T-cell (primary cell): ENCODE measurements at regions not wholly inside any gene's neighbourhood (a gene's known extent, or its start where the extent isn't known, plus 50 kb on each side); places are given as distances from the start of the nearest gene placed in this dataset.

ENCODE experiments used
- ATAC-seq, 4 experiments: fragments of 200-7000 bp in 3 of 4; fragments of 150-1000 bp in 1 of 4; cut with Tn5 transposase; replicated peaks in 1 of 4; 1 replicate in 3 of 4; 2 replicates in 1 of 4; pipeline ENCODE4 v1.10.0; 2021; ENCODE audit warnings: moderate library complexity in 3 of 4, mild to moderate bottlenecking in 2 of 4, moderate number of reproducible peaks in 1 of 4
- CTCF ChIA-PET, 2 donors: fragments of 300-600 bp; sonication (Branson Sonifier 250); formaldehyde crosslinking; loops; one replicate each; lab custom pipeline; 2022; ENCODE audit warnings: antibody characterized with exemption in 2 of 2; lab: Charles Lee
- POLR2A ChIA-PET, 2 donors: fragments of 300-600 bp; sonication (Branson Sonifier 250); formaldehyde crosslinking; loops; one replicate each; lab custom pipeline; 2022; ENCODE audit warnings: antibody characterized with exemption in 2 of 2; lab: Charles Lee
- DNase-seq, 35 experiments: peaks; one replicate each; pipeline versions ENCODE4 v3.0.0 to v3.0.0-alpha.2; 2013 to 2023
- H3K27ac ChIP-seq: one replicate; pipeline ENCODE4 v1.5.1; 2013; ENCODE audit warnings: low read length
- H3K27me3 ChIP-seq, 2 experiments: replicated peaks in 1 of 2; 1 replicate in 1 of 2; 2 replicates in 1 of 2; pipeline versions ENCODE4 v1.6.1 to v1.7.0; 2013; ENCODE audit warnings: low read length in 1 of 2, mixed read lengths in 1 of 2; ENCODE audit not compliant: control insufficient read depth in 2 of 2, insufficient read depth in 2 of 2; ENCODE audit errors: extremely low read depth in 1 of 2
- H3K36me3 ChIP-seq, 2 donors: 1 replicate in 1 of 2; 2 replicates in 1 of 2; pipeline versions ENCODE4 v1.6.1 to v1.7.0; 2013; ENCODE audit warnings: low read length in 1 of 2; ENCODE audit not compliant: control insufficient read depth in 2 of 2, insufficient read depth in 1 of 2; ENCODE audit errors: extremely low read depth in 1 of 2
- H3K4me1 ChIP-seq, 2 experiments: 1 replicate in 1 of 2; 2 replicates in 1 of 2; pipeline versions ENCODE4 v1.6.1 to v1.7.0; 2013; ENCODE audit warnings: low read length in 2 of 2, mixed read lengths in 1 of 2; ENCODE audit not compliant: insufficient read depth in 2 of 2, control insufficient read depth in 1 of 2; ENCODE audit errors: extremely low read depth in 1 of 2
- H3K4me3 ChIP-seq, 2 donors: 1 replicate in 1 of 2; 2 replicates in 1 of 2; pipeline versions ENCODE4 v1.5.1 to v1.7.0; 2013; ENCODE audit warnings: mild to moderate bottlenecking in 2 of 2, low read length in 1 of 2, moderate library complexity in 1 of 2; ENCODE audit not compliant: control insufficient read depth in 1 of 2; ENCODE audit errors: extremely low read depth in 1 of 2
- H3K9me3 ChIP-seq: 2 replicates; pipeline ENCODE4 v1.7.0; 2013
- H3K27ac Mint-ChIP-seq, 2 donors: one replicate each; pipeline ENCODE4 v1.8.0; 2020 to 2021; ENCODE audit warnings: mild to moderate bottlenecking in 2 of 2, mixed read lengths in 2 of 2
- H3K27me3 Mint-ChIP-seq, 2 donors: one replicate each; pipeline ENCODE4 v1.8.0; 2021 to 2022; ENCODE audit warnings: mixed read lengths in 2 of 2
- H3K36me3 Mint-ChIP-seq: one replicate; pipeline ENCODE4 v1.8.0; 2021; ENCODE audit warnings: mixed read lengths
- H3K4me1 Mint-ChIP-seq, 3 donors: one replicate each; pipeline ENCODE4 v1.8.0; 2020 to 2022; ENCODE audit warnings: mixed read lengths in 3 of 3, mild to moderate bottlenecking in 1 of 3
- H3K4me3 Mint-ChIP-seq, 3 donors: one replicate each; pipeline ENCODE4 v1.8.0; 2020 to 2022; ENCODE audit warnings: mild to moderate bottlenecking in 3 of 3, mixed read lengths in 3 of 3, moderate library complexity in 3 of 3
- H3K9me3 Mint-ChIP-seq, 3 donors: one replicate each; pipeline ENCODE4 v1.8.0; 2020 to 2022; ENCODE audit warnings: mixed read lengths in 3 of 3
- WGBS: methylation state at CpG from one replicate; pipeline ENCODE4 v1.1.5; 2013; ENCODE audit warnings: missing lambda C conversion rate; ENCODE audit not compliant: insufficient coverage; 5-methylcytosine and 5-hydroxymethylcytosine counted together

DNA sequence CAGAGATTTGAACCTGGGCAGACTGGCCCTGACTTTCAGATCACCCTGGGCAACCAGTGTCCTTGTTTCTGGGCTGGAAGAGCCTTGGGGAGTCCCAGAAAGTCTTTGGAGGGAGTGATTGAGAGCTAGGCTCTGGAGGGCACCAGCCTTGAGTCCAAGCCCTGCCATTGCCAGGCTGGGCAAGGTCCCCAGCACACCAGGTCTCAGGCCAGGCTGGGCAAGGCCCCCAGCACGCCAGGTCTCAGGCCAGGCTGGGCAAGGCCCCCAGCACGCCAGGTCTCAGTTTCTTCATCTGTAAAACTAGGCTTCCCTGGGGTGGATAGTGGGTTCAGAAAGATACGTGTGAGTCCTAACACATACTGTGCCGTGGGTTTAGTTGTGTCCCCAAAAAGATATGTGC is 135.0 kb downstream of the IRF8 start:
- H3K4me1 ChIP-seq = no peaks in the 10 kb centered on the region
- no peak overlapping the region for H3K4me3 ChIP-seq
- ChIA-PET CTCF (no interaction called here), POLR2A (no interaction called here)
- DNase-seq (no peak), ATAC-seq (no peak)
- Mint-ChIP-seq H3K4me3 (no peak overlapping the region), H3K36me3 (no peaks in the 10 kb centered on the region), H3K9me3 (no peaks in the 10 kb centered on the region), H3K27ac (no peak overlapping the region), H3K27me3 (peaks cover 10 to 19% of the 10 kb centered on the region in 2 donors), H3K4me1 (peaks cover 0 to under 1% (median 0%) of the 10 kb centered on the region in 3 donors)
- H3K9me3 ChIP-seq = no peaks in the 10 kb centered on the region
- WGBS = 57% methylated on average over 1 of the region's 4 CpGs
- peaks cover 0 to 34% of the 10 kb centered on the region in 2 experiments for H3K27me3 ChIP-seq
- H3K36me3 ChIP-seq = no peaks in the 10 kb centered on the region
- H3K27ac ChIP-seq = no peak overlapping the region

DNA sequence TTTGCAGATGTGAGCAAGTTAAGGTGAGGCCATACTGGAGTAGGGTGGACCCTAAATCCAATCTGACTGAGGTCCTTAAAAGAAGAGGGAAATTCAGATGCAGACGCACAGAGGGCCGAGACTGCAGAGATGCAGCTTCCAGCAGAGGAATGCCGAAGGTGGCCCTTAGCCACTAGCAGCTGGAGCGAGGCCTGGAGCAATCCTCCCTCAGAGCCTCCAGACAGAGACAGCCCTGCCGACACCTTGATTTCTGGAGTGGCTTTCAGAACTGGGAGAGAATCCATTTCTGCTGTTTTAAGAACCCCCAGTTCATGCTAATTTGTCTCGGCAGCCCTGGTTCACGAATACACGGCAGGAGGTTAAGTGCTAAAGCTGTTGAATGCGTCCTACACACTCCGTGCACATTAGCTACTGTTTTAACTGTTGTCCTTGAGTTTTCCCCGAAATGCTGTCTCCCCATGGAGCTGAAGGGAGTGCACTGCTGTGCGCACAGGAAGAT is 135.5 kb downstream of the IRF8 start:
- Mint-ChIP-seq H3K36me3 (no peaks in the 10 kb centered on the region), H3K4me3 (no peak overlapping the region), H3K27ac (no peak overlapping the region), H3K4me1 (peaks cover 0 to 3% (median 0%) of the 10 kb centered on the region in 3 donors), H3K9me3 (no peaks in the 10 kb centered on the region), H3K27me3 (peaks cover 10 to 15% of the 10 kb centered on the region in 2 donors)
- ChIA-PET POLR2A (no interaction called here), CTCF (no interaction called here)
- Histone ChIP-seq H3K36me3 (no peaks in the 10 kb centered on the region), H3K4me3 (no peak overlapping the region), H3K27ac (no peak overlapping the region), H3K4me1 (no peaks in the 10 kb centered on the region), H3K27me3 (peaks cover 0 to 34% of the 10 kb centered on the region in 2 experiments), H3K9me3 (no peaks in the 10 kb centered on the region)
- DNase-seq (no peak), ATAC-seq (no peak)
- 85% methylated on average over 12 of the region's 12 CpGs for WGBS

DNA sequence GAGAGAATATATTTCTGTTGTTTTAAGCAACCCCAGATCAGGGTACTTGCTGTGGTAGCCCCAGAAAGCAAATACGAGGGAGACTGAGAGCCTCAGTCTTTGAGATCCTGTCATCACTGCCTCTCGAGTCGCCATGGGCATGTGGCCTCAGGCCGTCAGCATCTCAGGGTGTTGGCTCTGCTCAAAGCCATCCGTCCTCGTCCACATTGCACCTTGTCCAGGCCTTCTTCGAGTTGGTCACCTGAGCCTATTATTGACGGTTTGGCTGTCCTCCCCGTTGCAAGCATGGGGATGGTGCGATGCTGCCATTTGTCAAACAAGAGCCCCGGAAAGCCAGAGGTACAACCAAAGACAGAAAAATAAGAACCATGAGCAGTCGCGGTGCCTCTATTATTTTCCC is 136.9 kb downstream of the IRF8 start:
- ChIA-PET CTCF (no interaction called here), POLR2A (no interaction called here)
- H3K4me3 ChIP-seq = no peak overlapping the region
- H3K4me3 Mint-ChIP-seq = no peak overlapping the region
- H3K4me1 Mint-ChIP-seq = peaks cover 0 to 3% (median 0%) of the 10 kb centered on the region in 3 donors
- H3K27me3 Mint-ChIP-seq = peaks cover 11 to 12% of the 10 kb centered on the region in 2 donors
- no peak overlapping the region for H3K27ac ChIP-seq
- ATAC-seq (no peak), DNase-seq (no peak)
- H3K9me3 Mint-ChIP-seq = no peaks in the 10 kb centered on the region
- H3K36me3 Mint-ChIP-seq = no peaks in the 10 kb centered on the region
- 95% methylated on average over 11 of the region's 13 CpGs for WGBS
- no peaks in the 10 kb centered on the region for H3K36me3 ChIP-seq
- H3K27me3 ChIP-seq = peaks cover 0 to 29% of the 10 kb centered on the region in 2 experiments
- H3K27ac Mint-ChIP-seq = no peak overlapping the region
- H3K9me3 ChIP-seq = no peaks in the 10 kb centered on the region
- no peaks in the 10 kb centered on the region for H3K4me1 ChIP-seq

DNA sequence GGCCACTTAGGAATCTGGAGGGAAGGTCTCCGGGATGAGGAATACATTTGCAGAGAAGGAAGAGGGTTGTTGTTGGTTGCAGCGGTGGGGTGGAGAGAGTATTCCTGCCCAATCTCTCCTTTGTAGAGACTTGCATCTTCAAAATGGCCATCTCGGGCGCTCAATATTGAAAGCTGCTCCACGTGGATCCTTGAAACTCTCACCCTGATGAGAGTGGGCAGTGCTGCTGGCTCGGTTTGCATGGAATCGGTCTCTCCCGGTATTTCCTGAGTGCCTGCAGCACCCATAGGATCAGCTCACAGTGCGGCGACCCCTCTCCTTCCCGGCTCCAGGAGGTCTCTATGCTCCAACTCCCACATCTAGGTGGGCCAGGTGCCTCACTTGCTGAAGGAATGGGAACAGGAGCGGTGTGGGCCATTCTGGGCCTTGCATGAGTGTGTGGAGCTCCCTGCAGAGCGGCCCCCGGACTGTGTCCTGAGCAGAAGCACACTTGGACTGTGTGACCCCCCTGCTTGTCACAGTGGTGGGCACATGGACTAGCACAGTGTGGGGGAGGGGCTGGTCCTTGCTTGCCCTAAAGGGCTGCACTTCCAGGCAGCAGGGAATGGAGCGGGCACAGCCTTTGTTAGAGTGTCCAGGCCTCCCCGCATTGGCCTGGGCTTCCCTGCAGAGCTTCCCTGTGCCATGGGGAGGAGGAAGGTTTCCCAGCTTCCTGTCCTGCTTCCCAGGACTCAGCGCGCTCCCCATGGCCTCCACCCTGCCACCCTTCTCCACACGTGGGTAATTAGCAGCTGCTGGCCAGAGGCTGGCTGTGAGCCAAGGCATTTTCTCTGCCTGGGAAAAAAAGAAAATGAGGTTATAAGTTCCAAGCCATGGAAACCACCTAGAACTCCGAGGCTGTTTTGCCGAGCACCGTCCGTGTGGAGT is 139.3 kb downstream of the IRF8 start:
- 84% methylated on average over 11 of the region's 23 CpGs for WGBS
- DNase-seq = no peak
- no peak overlapping the region for H3K4me3 ChIP-seq
- Mint-ChIP-seq H3K4me3 (no peak overlapping the region), H3K27ac (no peak overlapping the region), H3K9me3 (no peaks in the 10 kb centered on the region), H3K36me3 (no peaks in the 10 kb centered on the region), H3K27me3 (peaks cover 7 to 21% of the 10 kb centered on the region in 2 donors), H3K4me1 (peaks cover 0 to 3% (median 0%) of the 10 kb centered on the region in 3 donors)
- no peaks in the 10 kb centered on the region for H3K36me3 ChIP-seq
- CTCF ChIA-PET = no interaction called here
- no peak for ATAC-seq
- H3K4me1 ChIP-seq = no peaks in the 10 kb centered on the region
- no peak overlapping the region for H3K27ac ChIP-seq
- POLR2A ChIA-PET = no interaction called here
- H3K27me3 ChIP-seq = peaks cover 0 to 25% of the 10 kb centered on the region in 2 experiments
- H3K9me3 ChIP-seq = no peaks in the 10 kb centered on the region

DNA sequence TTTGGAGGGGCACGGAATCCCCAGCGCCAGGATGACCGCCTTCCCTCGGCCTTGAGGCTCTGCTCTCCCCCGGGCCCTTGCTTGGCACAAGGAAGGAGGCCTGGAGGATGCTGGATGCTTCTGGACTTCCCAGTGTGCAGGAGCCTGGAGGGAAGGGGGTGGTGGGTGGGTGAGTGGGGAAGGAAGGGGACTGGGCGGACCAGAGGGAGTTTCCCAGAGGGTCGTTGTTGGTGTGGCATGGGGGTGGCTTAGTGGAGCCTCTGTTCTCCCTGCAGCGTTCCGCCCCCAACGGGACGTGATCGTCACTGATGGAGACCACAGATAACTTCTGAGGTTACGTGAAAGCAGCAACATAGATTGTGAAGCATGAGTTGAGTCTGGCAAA is 140.0 kb downstream of the IRF8 start:
- no peak overlapping the region for H3K4me3 ChIP-seq
- ChIA-PET POLR2A (no interaction called here), CTCF (no interaction called here)
- Mint-ChIP-seq H3K4me1 (peaks cover 0 to 3% (median 1%) of the 10 kb centered on the region in 3 donors), H3K9me3 (no peaks in the 10 kb centered on the region), H3K27me3 (peaks cover 7 to 22% of the 10 kb centered on the region in 2 donors), H3K27ac (no peak overlapping the region), H3K36me3 (no peaks in the 10 kb centered on the region), H3K4me3 (no peak overlapping the region)
- peak in 3 of 4 experiments; percentile 40 to 58 (median 41) for ATAC-seq
- 34% methylated on average over 12 of the region's 13 CpGs for WGBS
- peak in 8 of 35 experiments; percentile 6 to 37 (median 11) for DNase-seq
- H3K27ac ChIP-seq = no peak overlapping the region
- H3K4me1 ChIP-seq = peaks cover 0 to under 1% of the 10 kb centered on the region in 2 experiments
- H3K27me3 ChIP-seq = peaks cover 0 to 29% of the 10 kb centered on the region in 2 experiments
- H3K36me3 ChIP-seq = no peaks in the 10 kb centered on the region
- H3K9me3 ChIP-seq = no peaks in the 10 kb centered on the region

DNA sequence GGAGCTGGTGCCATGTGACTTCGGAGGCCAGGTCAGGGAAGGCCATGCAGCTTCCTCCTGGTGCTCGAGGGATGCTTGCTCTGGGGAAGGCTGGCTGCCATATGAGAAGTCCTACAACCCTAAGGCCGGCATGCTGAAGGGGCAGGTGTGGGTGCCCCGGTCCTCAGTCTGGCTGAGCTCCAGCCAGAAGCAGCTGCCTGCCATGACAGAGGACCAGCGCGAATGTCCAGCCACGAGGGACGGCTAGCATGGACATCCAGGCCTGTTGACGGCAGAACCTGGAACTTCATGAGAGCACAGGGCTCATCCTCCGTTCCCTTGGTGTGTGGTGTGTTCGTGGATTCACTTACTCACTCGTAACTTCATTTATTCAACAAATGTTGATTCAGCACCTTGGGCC is 140.6 kb downstream of the IRF8 start:
- DNase-seq = no peak
- Histone ChIP-seq H3K27me3 (peaks cover 0 to 36% of the 10 kb centered on the region in 2 experiments), H3K27ac (no peak overlapping the region), H3K4me1 (peaks cover 0 to 8% of the 10 kb centered on the region in 2 experiments), H3K9me3 (no peaks in the 10 kb centered on the region), H3K36me3 (no peaks in the 10 kb centered on the region), H3K4me3 (no peak overlapping the region)
- CTCF ChIA-PET = no interaction called here
- no peak for ATAC-seq
- POLR2A ChIA-PET = no interaction called here
- Mint-ChIP-seq H3K27me3 (peaks cover 7 to 29% of the 10 kb centered on the region in 2 donors), H3K27ac (no peak overlapping the region), H3K9me3 (no peaks in the 10 kb centered on the region), H3K4me3 (no peak overlapping the region), H3K36me3 (no peaks in the 10 kb centered on the region), H3K4me1 (peaks cover 4 to 8% (median 7%) of the 10 kb centered on the region in 3 donors)
- WGBS = 85% methylated on average over 4 of the region's 12 CpGs
